H1 (cell line): ENCODE measurements at regions not wholly inside any gene's neighbourhood (a gene's known extent, or its start where the extent isn't known, plus 50 kb on each side); places are given as distances from the start of the nearest gene placed in this dataset.
A peak's percentile ranks its signal among the peaks of the same experiment; 100 is the strongest.

ENCODE experiments used
- CTCF ChIA-PET: fragments of 300-600 bp; sonication (Branson Sonifier 250); formaldehyde crosslinking; loops from one replicate; lab custom pipeline; 2021; ENCODE audit not compliant: partially characterized antibody; lab: Charles Lee
- POLR2A ChIA-PET: fragments of 300-600 bp; sonication (Branson Sonifier 250); formaldehyde crosslinking; loops from one replicate; lab custom pipeline; 2021; ENCODE audit warnings: inconsistent platforms; ENCODE audit not compliant: partially characterized antibody; lab: Charles Lee
- DNase-seq, 2 experiments: peaks; one replicate each; pipeline versions ENCODE4 v3.0.0 to v3.0.0-alpha.2; 2010 to 2022; ENCODE audit warnings: low spot score in 2 of 2, low read depth in 1 of 2, mixed read lengths in 1 of 2
- FAIRE-seq: peaks from 2 replicates; lab custom pipeline; 2011; peaks lifted over from hg19 to GRCh38; lab: Jason Lieb, UNC
- H2AFZ ChIP-seq: 2 replicates; pipeline ENCODE4 v1.8.1; 2012; ENCODE audit warnings: low read length, inconsistent platforms
- H2AK5ac ChIP-seq: 2 replicates; pipeline ENCODE4 v1.6.1; 2013; ENCODE audit warnings: low read depth, low read length
- H2BK120ac ChIP-seq: replicated peaks from 2 replicates; pipeline ENCODE3; 2013; ENCODE audit warnings: low read depth, low read length, inconsistent platforms
- H2BK12ac ChIP-seq: 2 replicates; pipeline ENCODE4 v1.6.1; 2013; ENCODE audit warnings: low read depth, low read length
- H2BK15ac ChIP-seq: 2 replicates; pipeline ENCODE4 v1.6.1; 2013; ENCODE audit warnings: low read length
- H2BK20ac ChIP-seq: 2 replicates; pipeline ENCODE4 v1.6.1; 2013; ENCODE audit warnings: low read length
- H2BK5ac ChIP-seq: 2 replicates; pipeline ENCODE4 v1.6.1; 2013; ENCODE audit warnings: low read depth, low read length
- H3K14ac ChIP-seq: 2 replicates; pipeline ENCODE4 v1.6.1; 2013; ENCODE audit warnings: inconsistent platforms; ENCODE audit not compliant: insufficient read length
- H3K18ac ChIP-seq: 2 replicates; pipeline ENCODE4 v1.6.1; 2013; ENCODE audit warnings: low read length; ENCODE audit errors: extremely low read depth
- H3K23ac ChIP-seq: 2 replicates; pipeline ENCODE4 v1.6.1; 2013; ENCODE audit warnings: inconsistent platforms; ENCODE audit not compliant: insufficient read length
- H3K23me2 ChIP-seq: 2 replicates; pipeline ENCODE4 v1.6.1; 2013; ENCODE audit warnings: low read depth, low read length
- H3K27ac ChIP-seq: 2 replicates; pipeline ENCODE4 v1.6.1; 2011; ENCODE audit warnings: low read depth, low read length, inconsistent platforms
- H3K27me3 ChIP-seq, 4 experiments: replicated peaks in 1 of 4; 1 replicate in 1 of 4; 2 replicates in 3 of 4; pipeline versions ENCODE4 v1.6.1 to v1.8.1; 2011 to 2013; ENCODE audit warnings: low read length in 3 of 4, mild to moderate bottlenecking in 3 of 4, inconsistent platforms in 2 of 4, mixed read lengths in 2 of 4, moderate library complexity in 1 of 4; ENCODE audit not compliant: control insufficient read depth in 3 of 4, insufficient read depth in 3 of 4; ENCODE audit errors: extremely low read depth in 1 of 4
- H3K36me3 ChIP-seq, 4 experiments: 2 replicates each; pipeline versions ENCODE4 v1.6.1 to v1.8.1; 2011 to 2013; ENCODE audit warnings: mild to moderate bottlenecking in 4 of 4, low read length in 3 of 4, moderate library complexity in 2 of 4, control low read depth in 1 of 4, inconsistent platforms in 1 of 4; ENCODE audit not compliant: insufficient read depth in 4 of 4, control insufficient read depth in 2 of 4
- H3K4ac ChIP-seq: replicated peaks from 2 replicates; pipeline ENCODE3; 2013; ENCODE audit warnings: low read length, low read depth, mixed read lengths, inconsistent platforms; ENCODE audit not compliant: insufficient read length
- H3K4me1 ChIP-seq, 4 experiments: replicated peaks in 1 of 4; 1 replicate in 1 of 4; 2 replicates in 3 of 4; pipeline versions ENCODE4 v1.6.1 to v1.8.1; 2011 to 2013; ENCODE audit warnings: low read length in 3 of 4, inconsistent platforms in 2 of 4, mixed read lengths in 1 of 4; ENCODE audit not compliant: insufficient read depth in 4 of 4, control insufficient read depth in 3 of 4
- H3K4me2 ChIP-seq, 2 experiments: 2 replicates each; pipeline versions ENCODE4 v1.6.1 to v1.8.1; 2011 to 2013; ENCODE audit warnings: low read depth in 2 of 2, low read length in 2 of 2, control low read depth in 1 of 2, inconsistent platforms in 1 of 2, mild to moderate bottlenecking in 1 of 2; ENCODE audit not compliant: insufficient read depth in 1 of 2
- H3K4me3 ChIP-seq, 4 experiments: fragments of 200-600, 300-600 bp in 1 of 4; sonication (generic), shearing (Covaris generic), sonication (Bioruptor Twin) in 1 of 4; 2 replicates each; pipeline versions ENCODE4 v1.5.1 to v1.8.1; 2011 to 2016; ENCODE audit warnings: low read length in 4 of 4, low read depth in 3 of 4, control low read depth in 2 of 4, inconsistent platforms in 2 of 4, mild to moderate bottlenecking in 2 of 4, mixed read lengths in 1 of 4, moderate library complexity in 1 of 4; ENCODE audit not compliant: insufficient read depth in 2 of 4; ENCODE audit errors: extremely low read depth in 1 of 4
- H3K56ac ChIP-seq: replicated peaks from 2 replicates; pipeline ENCODE3; 2013; ENCODE audit warnings: low read depth, mild to moderate bottlenecking, mixed read lengths, low read length, inconsistent platforms; ENCODE audit not compliant: insufficient read length
- H3K79me1 ChIP-seq: 2 replicates; pipeline ENCODE4 v1.6.1; 2013; ENCODE audit warnings: low read depth, low read length, control low read depth
- H3K79me2 ChIP-seq, 2 experiments: 2 replicates each; pipeline versions ENCODE4 v1.6.1 to v1.8.1; 2012 to 2013; ENCODE audit warnings: low read length in 2 of 2, mild to moderate bottlenecking in 2 of 2, inconsistent platforms in 1 of 2; ENCODE audit not compliant: insufficient read depth in 2 of 2, control insufficient read depth in 1 of 2
- H3K9ac ChIP-seq, 4 experiments: replicated peaks in 1 of 4; 1 replicate in 1 of 4; 2 replicates in 3 of 4; pipeline versions ENCODE4 v1.6.1 to v1.8.1; 2011 to 2013; ENCODE audit warnings: low read depth in 3 of 4, low read length in 3 of 4, control low read depth in 2 of 4, mild to moderate bottlenecking in 2 of 4, moderate library complexity in 2 of 4, inconsistent platforms in 1 of 4; ENCODE audit errors: extremely low read depth in 1 of 4
- H3K9me3 ChIP-seq, 2 experiments: 2 replicates each; pipeline versions ENCODE4 v1.6.1 to v1.8.1; 2012 to 2013; ENCODE audit warnings: mild to moderate bottlenecking in 2 of 2, moderate library complexity in 2 of 2, control low read depth in 1 of 2, inconsistent platforms in 1 of 2, low read depth in 1 of 2, low read length in 1 of 2, mixed read lengths in 1 of 2; ENCODE audit not compliant: insufficient read depth in 2 of 2
- H4K20me1 ChIP-seq, 2 experiments: replicated peaks in 1 of 2; 2 replicates each; pipeline versions ENCODE3 to v1.8.1; 2011 to 2013; ENCODE audit warnings: inconsistent platforms in 2 of 2, low read length in 2 of 2, mild to moderate bottlenecking in 1 of 2; ENCODE audit not compliant: insufficient read depth in 2 of 2, control insufficient read depth in 1 of 2
- H4K5ac ChIP-seq: 2 replicates; pipeline ENCODE4 v1.6.1; 2013; ENCODE audit warnings: low read length, low read depth, mixed read lengths, inconsistent platforms; ENCODE audit not compliant: insufficient read length
- H4K8ac ChIP-seq: 2 replicates; pipeline ENCODE4 v1.8.0; 2013; ENCODE audit warnings: mild to moderate bottlenecking, moderate library complexity, low read length, inconsistent platforms; ENCODE audit not compliant: insufficient read depth; ENCODE audit errors: extremely low read depth
- H4K91ac ChIP-seq: replicated peaks from 2 replicates; pipeline ENCODE3; 2013; ENCODE audit warnings: low read length, mixed read lengths, inconsistent platforms; ENCODE audit not compliant: insufficient read length
- CHD1 ChIP-seq: IDR thresholded peaks from 2 replicates; pipeline ENCODE4 v1.6.1; 2012; ENCODE audit warnings: low read depth, low read length, improper control_type of control experiment
- RAD21 ChIP-seq, 2 experiments: IDR thresholded peaks in 1 of 2; conservative IDR thresholded peaks in 1 of 2; 2 replicates each; pipeline ENCODE4 v1.6.1; 2011; ENCODE audit warnings: low read depth in 2 of 2, low read length in 2 of 2, improper control_type of control experiment in 1 of 2, inconsistent platforms in 1 of 2, mild to moderate bottlenecking in 1 of 2, moderate library complexity in 1 of 2
- TEAD4 ChIP-seq: IDR thresholded peaks from 2 replicates; pipeline ENCODE4 v1.6.1; 2012; ENCODE audit warnings: low read depth, low read length, inconsistent platforms, mixed read lengths
- WGBS, 2 experiments: shearing (Covaris generic) in 1 of 2; methylation state at CpG; one replicate each; pipeline versions ENCODE4 v1.1.6 to v1.1.7; 2013 to 2015; ENCODE audit warnings: low lambda C conversion rate in 2 of 2, mixed read lengths in 2 of 2, inconsistent platforms in 1 of 2, low coverage in 1 of 2, missing lambda C conversion rate in 1 of 2; ENCODE audit not compliant: insufficient replicate concordance in 2 of 2, insufficient coverage in 1 of 2, insufficient read length in 1 of 2; ENCODE audit errors: extremely low coverage in 1 of 2, missing lambda C conversion rate in 1 of 2; 5-methylcytosine and 5-hydroxymethylcytosine counted together
- TF ChIP-seq, protein P1 (sequence below), 3 experiments: IDR thresholded peaks; 1 replicate in 2 of 3; 2 replicates in 1 of 3; pipeline versions ENCODE4 v1.5.1 to v1.6.1; 2011; ENCODE audit warnings: low read length in 3 of 3, mild to moderate bottlenecking in 3 of 3, inconsistent platforms in 2 of 3, low read depth in 1 of 3, moderate library complexity in 1 of 3; ENCODE audit not compliant: insufficient read depth in 1 of 3; ENCODE audit errors: control extremely low read depth in 1 of 3

DNA sequence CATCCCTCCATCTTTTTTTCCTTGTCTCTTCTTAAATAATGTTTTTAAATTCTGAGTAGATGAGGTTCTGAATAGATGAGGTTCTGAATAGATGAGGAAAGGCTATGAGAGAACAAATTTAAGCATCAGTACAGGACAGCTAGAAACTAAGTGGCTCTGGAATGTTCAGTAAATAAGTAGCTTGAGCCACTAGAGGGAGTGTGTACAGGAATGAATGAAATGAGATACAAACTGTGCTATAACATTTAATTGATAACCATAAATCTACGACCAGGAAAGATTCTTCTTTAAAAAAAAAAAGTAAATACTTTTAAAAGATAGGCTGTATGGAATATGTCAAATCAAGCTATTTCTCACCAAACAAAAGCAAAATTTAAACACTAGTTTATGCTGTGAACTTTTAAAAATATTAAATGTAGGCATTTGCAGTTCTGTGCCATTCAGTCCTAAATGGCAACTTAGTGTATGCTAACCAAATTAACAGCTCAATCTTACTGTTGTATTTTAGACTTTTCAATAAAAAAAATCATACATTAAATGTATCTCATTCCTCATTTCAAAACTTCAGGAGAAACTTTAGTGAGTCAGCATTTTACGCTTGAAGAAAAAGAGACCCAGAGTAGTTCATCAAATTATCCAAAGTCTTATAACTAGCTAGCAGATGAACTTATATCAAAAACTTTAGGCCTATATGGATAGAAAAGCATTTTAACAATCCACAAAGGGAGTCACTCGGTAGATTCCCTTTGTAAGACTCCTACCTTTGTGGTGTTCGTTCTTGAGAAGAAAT is 70.4 kb upstream of the SNX2 start:
- H3K18ac ChIP-seq = no peak overlapping the region
- H3K4ac ChIP-seq = no peak overlapping the region
- H3K27me3 ChIP-seq = no peaks in the 10 kb centered on the region
- H2AK5ac ChIP-seq = no peak overlapping the region
- H3K23ac ChIP-seq = no peak overlapping the region
- no peak overlapping the region for H4K5ac ChIP-seq
- CTCF ChIA-PET = interaction anchor here (0.5 to 4.6 kb wide), 61 partner anchors 10 to 823 kb away, joined by 3 to 42 read pairs (median 4); no protein-coding TSS in a partner anchor
- H3K9me3 ChIP-seq = no peaks in the 10 kb centered on the region
- H2BK20ac ChIP-seq = no peak overlapping the region
- no peak overlapping the region for H2BK12ac ChIP-seq
- no peak overlapping the region for H2BK5ac ChIP-seq
- no peak overlapping the region for H3K56ac ChIP-seq
- H2BK15ac ChIP-seq = no peak overlapping the region
- H3K4me1 ChIP-seq = no peaks in the 10 kb centered on the region
- no peak overlapping the region for H3K14ac ChIP-seq
- no peak overlapping the region for H2BK120ac ChIP-seq
- DNase-seq = no peak
- H3K9ac ChIP-seq = no peak overlapping the region
- peak overlapping the region; percentile 33; the same call in 1 of the 2 replicates for H2AFZ ChIP-seq
- no peak for FAIRE-seq
- H3K4me3 ChIP-seq = no peak overlapping the region
- no peaks in the 10 kb centered on the region for H3K79me1 ChIP-seq
- H3K36me3 ChIP-seq = no peaks in the 10 kb centered on the region
- no peaks in the 10 kb centered on the region for H3K23me2 ChIP-seq
- POLR2A ChIA-PET = no interaction called here
- WGBS, 2 experiments = 86% methylated on average over 4 of the region's 4 CpGs; no CpG with 5 or more reads in 1 of the 2 experiments
- no peaks in the 10 kb centered on the region for H4K20me1 ChIP-seq
- H4K91ac ChIP-seq = no peak overlapping the region
- TF ChIP-seq TEAD4 = peak; percentile 54; the same call in 1 of the 2 replicates
- TF ChIP-seq, protein P1, sequence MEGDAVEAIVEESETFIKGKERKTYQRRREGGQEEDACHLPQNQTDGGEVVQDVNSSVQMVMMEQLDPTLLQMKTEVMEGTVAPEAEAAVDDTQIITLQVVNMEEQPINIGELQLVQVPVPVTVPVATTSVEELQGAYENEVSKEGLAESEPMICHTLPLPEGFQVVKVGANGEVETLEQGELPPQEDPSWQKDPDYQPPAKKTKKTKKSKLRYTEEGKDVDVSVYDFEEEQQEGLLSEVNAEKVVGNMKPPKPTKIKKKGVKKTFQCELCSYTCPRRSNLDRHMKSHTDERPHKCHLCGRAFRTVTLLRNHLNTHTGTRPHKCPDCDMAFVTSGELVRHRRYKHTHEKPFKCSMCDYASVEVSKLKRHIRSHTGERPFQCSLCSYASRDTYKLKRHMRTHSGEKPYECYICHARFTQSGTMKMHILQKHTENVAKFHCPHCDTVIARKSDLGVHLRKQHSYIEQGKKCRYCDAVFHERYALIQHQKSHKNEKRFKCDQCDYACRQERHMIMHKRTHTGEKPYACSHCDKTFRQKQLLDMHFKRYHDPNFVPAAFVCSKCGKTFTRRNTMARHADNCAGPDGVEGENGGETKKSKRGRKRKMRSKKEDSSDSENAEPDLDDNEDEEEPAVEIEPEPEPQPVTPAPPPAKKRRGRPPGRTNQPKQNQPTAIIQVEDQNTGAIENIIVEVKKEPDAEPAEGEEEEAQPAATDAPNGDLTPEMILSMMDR (IDR thresholded peaks at IDR 0.05; ENCODE audit: control extremely low read depth in 1 of 3, insufficient read depth in 1 of 3, low read depth in 1 of 3, low read length in 3 of 3) = peak in 2 of 3 experiments; percentile 28 to 52; a peak in 2 of 4 replicates
- no peak for TF ChIP-seq CHD1
- TF ChIP-seq RAD21 (IDR thresholded peaks at IDR 0.05 in 1 of 2, conservative IDR thresholded peaks at IDR 0.05 in 1 of 2; ENCODE audit: low read depth in 2 of 2, low read length in 2 of 2) = peak; percentile 43 to 50
- H3K79me2 ChIP-seq = no peaks in the 10 kb centered on the region
- no peak overlapping the region for H4K8ac ChIP-seq
- no peak overlapping the region for H3K27ac ChIP-seq
- no peak overlapping the region for H3K4me2 ChIP-seq
